Hepatocyte (in vitro differentiated cells): ENCODE measurements at regions not wholly inside any gene's neighbourhood (a gene's known extent, or its start where the extent isn't known, plus 50 kb on each side); places are given as distances from the start of the nearest gene placed in this dataset.

Experiments used
- EZH2 ChIP-seq: fragments of 200-600 bp; sonication (generic); IDR thresholded peaks from 2 replicates; pipeline ENCODE4 v1.6.1; 2016; ENCODE audit warnings: antibody characterized with exemption, mild to moderate bottlenecking, borderline replicate concordance
- TF ChIP-seq, protein P1 (sequence below): fragments of 200-600 bp; sonication (generic); IDR thresholded peaks from 2 replicates; pipeline ENCODE4 v1.5.1; 2016; ENCODE audit warnings: antibody characterized with exemption, mild to moderate bottlenecking; ENCODE audit not compliant: poor library complexity

DNA sequence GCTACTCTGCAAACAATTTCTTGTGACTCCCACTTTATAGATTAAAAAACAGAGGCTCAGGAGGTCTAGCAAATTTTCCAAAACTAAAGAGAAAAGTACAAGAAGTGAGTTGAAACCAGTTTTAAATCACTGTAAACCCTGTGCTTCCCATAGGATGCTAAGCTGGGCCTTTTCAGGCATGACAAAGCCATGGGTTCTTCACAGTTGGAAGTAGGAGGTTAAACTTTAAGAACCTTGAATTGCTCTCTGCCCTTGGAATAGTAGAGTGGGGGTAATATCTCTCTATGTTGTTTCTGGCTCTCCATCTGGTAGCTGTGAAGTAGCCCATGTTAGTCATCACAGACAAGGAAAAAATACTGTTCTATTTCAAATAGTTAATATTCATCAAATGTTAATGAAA, 193.6 kb upstream of the SATB1 start:
- TF ChIP-seq EZH2 = no peak
- TF ChIP-seq, protein P1, sequence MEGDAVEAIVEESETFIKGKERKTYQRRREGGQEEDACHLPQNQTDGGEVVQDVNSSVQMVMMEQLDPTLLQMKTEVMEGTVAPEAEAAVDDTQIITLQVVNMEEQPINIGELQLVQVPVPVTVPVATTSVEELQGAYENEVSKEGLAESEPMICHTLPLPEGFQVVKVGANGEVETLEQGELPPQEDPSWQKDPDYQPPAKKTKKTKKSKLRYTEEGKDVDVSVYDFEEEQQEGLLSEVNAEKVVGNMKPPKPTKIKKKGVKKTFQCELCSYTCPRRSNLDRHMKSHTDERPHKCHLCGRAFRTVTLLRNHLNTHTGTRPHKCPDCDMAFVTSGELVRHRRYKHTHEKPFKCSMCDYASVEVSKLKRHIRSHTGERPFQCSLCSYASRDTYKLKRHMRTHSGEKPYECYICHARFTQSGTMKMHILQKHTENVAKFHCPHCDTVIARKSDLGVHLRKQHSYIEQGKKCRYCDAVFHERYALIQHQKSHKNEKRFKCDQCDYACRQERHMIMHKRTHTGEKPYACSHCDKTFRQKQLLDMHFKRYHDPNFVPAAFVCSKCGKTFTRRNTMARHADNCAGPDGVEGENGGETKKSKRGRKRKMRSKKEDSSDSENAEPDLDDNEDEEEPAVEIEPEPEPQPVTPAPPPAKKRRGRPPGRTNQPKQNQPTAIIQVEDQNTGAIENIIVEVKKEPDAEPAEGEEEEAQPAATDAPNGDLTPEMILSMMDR = no peak
